ENCODE measurements at regions not wholly inside any gene's neighbourhood (a gene's known extent, or its start where the extent isn't known, plus 50 kb on each side); places are given as distances from the start of the nearest gene placed in this dataset.

- Histone ChIP-seq H3K36me3 (replicated peaks; ENCODE audit: insufficient read depth, low read depth) (no peaks in the 10 kb centered on the region), H3K9me2 (replicated peaks; ENCODE audit: insufficient read depth) (no peaks in the 10 kb centered on the region), H3K27ac (no peak overlapping the region), H3K4me3 (no peak overlapping the region), H4K20me1 (ENCODE audit: insufficient read depth, poor library complexity, severe bottlenecking) (no peaks in the 10 kb centered on the region), H3K27me3 (no peaks in the 10 kb centered on the region), H3K4me1 (ENCODE audit: insufficient read depth) (no peaks in the 10 kb centered on the region), H3K9me3 (ENCODE audit: low read depth) (no peaks in the 10 kb centered on the region), H3K4me2 (no peak overlapping the region), H3K79me2 (no peaks in the 10 kb centered on the region), H2AFZ (no peak overlapping the region)
- WGBS (ENCODE audit: low lambda C conversion rate, missing lambda C conversion rate): 92% methylated on average over 2 of the region's 2 CpGs
- TF ChIP-seq EZH2 (IDR thresholded peaks at IDR 0.05; ENCODE audit: borderline replicate concordance) (no peak), EZH2phosphoT487 (IDR thresholded peaks at IDR 0.05; ENCODE audit: low read depth, severe bottlenecking, unreplicated experiment) (no peak)
- TF ChIP-seq, protein P1, sequence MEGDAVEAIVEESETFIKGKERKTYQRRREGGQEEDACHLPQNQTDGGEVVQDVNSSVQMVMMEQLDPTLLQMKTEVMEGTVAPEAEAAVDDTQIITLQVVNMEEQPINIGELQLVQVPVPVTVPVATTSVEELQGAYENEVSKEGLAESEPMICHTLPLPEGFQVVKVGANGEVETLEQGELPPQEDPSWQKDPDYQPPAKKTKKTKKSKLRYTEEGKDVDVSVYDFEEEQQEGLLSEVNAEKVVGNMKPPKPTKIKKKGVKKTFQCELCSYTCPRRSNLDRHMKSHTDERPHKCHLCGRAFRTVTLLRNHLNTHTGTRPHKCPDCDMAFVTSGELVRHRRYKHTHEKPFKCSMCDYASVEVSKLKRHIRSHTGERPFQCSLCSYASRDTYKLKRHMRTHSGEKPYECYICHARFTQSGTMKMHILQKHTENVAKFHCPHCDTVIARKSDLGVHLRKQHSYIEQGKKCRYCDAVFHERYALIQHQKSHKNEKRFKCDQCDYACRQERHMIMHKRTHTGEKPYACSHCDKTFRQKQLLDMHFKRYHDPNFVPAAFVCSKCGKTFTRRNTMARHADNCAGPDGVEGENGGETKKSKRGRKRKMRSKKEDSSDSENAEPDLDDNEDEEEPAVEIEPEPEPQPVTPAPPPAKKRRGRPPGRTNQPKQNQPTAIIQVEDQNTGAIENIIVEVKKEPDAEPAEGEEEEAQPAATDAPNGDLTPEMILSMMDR (IDR thresholded peaks at IDR 0.05; ENCODE audit: poor library complexity): no peak
- no peak for DNase-seq (ENCODE audit: low spot score)
Observed at GRCh38 chr12:61869796-61870195, 390.4 kb upstream of the USP15 start.

DNA sequence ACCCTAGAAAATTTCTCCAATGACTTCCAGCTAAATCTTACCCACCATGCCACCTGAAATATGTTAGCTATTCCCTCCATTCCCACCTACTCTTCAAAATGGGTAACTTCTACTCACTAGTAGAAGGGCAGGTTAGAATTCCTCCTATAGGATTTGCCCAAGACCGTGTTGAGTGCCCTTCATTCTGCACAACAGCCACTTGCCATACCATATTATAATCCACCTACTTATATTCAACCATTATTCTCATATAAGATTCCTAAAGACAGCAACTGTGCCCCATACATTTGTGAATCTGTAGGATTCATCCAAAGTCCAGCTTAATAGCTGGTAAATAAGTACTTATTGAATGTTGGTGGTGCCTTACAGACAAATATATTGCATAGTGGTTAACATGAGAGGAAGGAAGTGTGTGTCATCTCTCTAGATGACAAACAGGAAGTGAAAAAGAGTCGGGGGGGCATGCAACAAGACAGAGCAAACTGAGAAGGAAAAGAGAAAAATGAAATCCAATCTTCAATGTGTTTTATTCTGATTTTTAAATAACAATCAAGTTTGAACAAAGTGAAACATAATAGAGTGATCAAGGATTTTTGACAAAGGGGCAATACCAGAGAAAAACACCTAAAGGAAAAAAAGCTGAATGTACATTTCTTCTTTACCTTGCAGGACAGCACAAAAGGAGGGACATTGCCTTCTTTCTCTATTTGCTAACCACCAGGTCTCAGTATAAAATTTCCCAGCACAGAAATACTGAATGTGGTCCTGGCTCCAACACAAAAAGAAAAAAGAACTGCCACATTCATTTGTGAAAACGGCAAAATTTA lies 389.3 kb upstream of the USP15 start:
- no peaks in the 10 kb centered on the region for H3K36me3 ChIP-seq (replicated peaks; ENCODE audit: insufficient read depth, low read depth)
- H4K20me1 ChIP-seq (ENCODE audit: insufficient read depth, poor library complexity, severe bottlenecking): no peaks in the 10 kb centered on the region
- no peak overlapping the region for H3K27ac ChIP-seq
- no peak overlapping the region for H2AFZ ChIP-seq
- no peaks in the 10 kb centered on the region for H3K9me2 ChIP-seq (replicated peaks; ENCODE audit: insufficient read depth)
- H3K4me2 ChIP-seq: no peak overlapping the region
- no peaks in the 10 kb centered on the region for H3K4me1 ChIP-seq (ENCODE audit: insufficient read depth)
- DNase-seq (ENCODE audit: low spot score): no peak
- no peak for TF ChIP-seq EZH2phosphoT487 (IDR thresholded peaks at IDR 0.05; ENCODE audit: low read depth, severe bottlenecking, unreplicated experiment)
- TF ChIP-seq EZH2 (IDR thresholded peaks at IDR 0.05; ENCODE audit: borderline replicate concordance): no peak
- TF ChIP-seq, protein P1 (IDR thresholded peaks at IDR 0.05; ENCODE audit: poor library complexity): no peak
- no peaks in the 10 kb centered on the region for H3K9me3 ChIP-seq (ENCODE audit: low read depth)
- 95% methylated on average over 3 of the region's 3 CpGs for WGBS (ENCODE audit: low lambda C conversion rate, missing lambda C conversion rate)
- no peak overlapping the region for H3K4me3 ChIP-seq
- H3K79me2 ChIP-seq: no peaks in the 10 kb centered on the region
- no peaks in the 10 kb centered on the region for H3K27me3 ChIP-seq

- Histone ChIP-seq H3K79me2 (no peaks in the 10 kb centered on the region), H3K9me2 (replicated peaks; ENCODE audit: insufficient read depth) (no peaks in the 10 kb centered on the region), H3K4me2 (no peak overlapping the region), H3K4me3 (no peak overlapping the region), H3K36me3 (replicated peaks; ENCODE audit: insufficient read depth, low read depth) (no peaks in the 10 kb centered on the region), H3K9me3 (ENCODE audit: low read depth) (no peaks in the 10 kb centered on the region), H2AFZ (no peak overlapping the region), H3K4me1 (ENCODE audit: insufficient read depth) (no peaks in the 10 kb centered on the region), H3K27me3 (no peaks in the 10 kb centered on the region), H3K27ac (no peak overlapping the region), H4K20me1 (ENCODE audit: insufficient read depth, poor library complexity, severe bottlenecking) (no peaks in the 10 kb centered on the region)
- 93% methylated on average over 5 of the region's 5 CpGs for whole genome bisulfite sequencing (ENCODE audit: low lambda C conversion rate, missing lambda C conversion rate)
- TF ChIP-seq, protein P1 (IDR thresholded peaks at IDR 0.05; ENCODE audit: poor library complexity): no peak
- TF ChIP-seq EZH2phosphoT487 (IDR thresholded peaks at IDR 0.05; ENCODE audit: low read depth, severe bottlenecking, unreplicated experiment) (no peak), EZH2 (IDR thresholded peaks at IDR 0.05; ENCODE audit: borderline replicate concordance) (no peak)
- DNase-seq (ENCODE audit: low spot score): no peak
Observed at GRCh38 chr12:61871485-61871810, 388.8 kb upstream of the USP15 start.

All from hepatocyte (in vitro differentiated cells).